SK-N-SH (cell line): ENCODE measurements at regions not wholly inside any gene's neighbourhood (a gene's known extent, or its start where the extent isn't known, plus 50 kb on each side); places are given as distances from the start of the nearest gene placed in this dataset.

Experiments
- CTCF ChIP-seq: fragments of 200-600 bp; sonication (generic); IDR thresholded peaks from 2 replicates; pipeline ENCODE4 v1.6.1; 2017; ENCODE audit warnings: antibody characterized with exemption, mild to moderate bottlenecking, moderate library complexity
- POLR2AphosphoS5 ChIP-seq: IDR thresholded peaks from 2 replicates; pipeline ENCODE4 v1.6.1; 2012; ENCODE audit warnings: low read depth, low read length
- REST ChIP-seq: IDR thresholded peaks from 2 replicates; pipeline ENCODE4 v1.6.1; 2012; ENCODE audit warnings: mild to moderate bottlenecking, low read depth, low read length, moderate library complexity
- USF2 ChIP-seq: fragments of 150-350 bp; IDR thresholded peaks from 2 replicates; pipeline ENCODE4 v1.6.1; 2017; ENCODE audit warnings: antibody characterized with exemption, low read length, low read depth, borderline replicate concordance

- TF ChIP-seq CTCF (no peak), POLR2AphosphoS5 (no peak), REST (no peak), USF2 (no peak)
Observed at GRCh38 chr12:123041042-123041531, 60.6 kb downstream of the ARL6IP4 start.
